ENCODE measurements at regions not wholly inside any gene's neighbourhood (a gene's known extent, or its start where the extent isn't known, plus 50 kb on each side); places are given as distances from the start of the nearest gene placed in this dataset.

DNA sequence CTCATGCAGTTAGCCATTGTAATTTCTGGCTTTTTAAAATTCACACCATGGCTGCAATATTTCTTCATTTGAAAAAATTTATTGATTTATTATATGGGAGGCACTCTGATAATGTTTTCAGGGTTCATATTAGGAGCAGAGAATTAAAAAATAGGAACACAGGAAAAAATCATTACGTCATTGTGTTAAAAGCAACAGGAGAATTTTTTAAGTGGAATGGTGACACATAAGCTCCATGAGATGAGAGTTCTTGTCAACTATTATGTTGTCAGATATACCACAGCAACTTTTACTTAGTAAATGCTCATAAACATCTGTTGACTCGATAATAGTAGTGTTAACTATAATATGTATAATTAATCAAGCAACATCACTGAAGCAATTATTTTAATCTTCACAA lies 400.1 kb downstream of the TDRD3 start:
- TF ChIP-seq, protein P1, sequence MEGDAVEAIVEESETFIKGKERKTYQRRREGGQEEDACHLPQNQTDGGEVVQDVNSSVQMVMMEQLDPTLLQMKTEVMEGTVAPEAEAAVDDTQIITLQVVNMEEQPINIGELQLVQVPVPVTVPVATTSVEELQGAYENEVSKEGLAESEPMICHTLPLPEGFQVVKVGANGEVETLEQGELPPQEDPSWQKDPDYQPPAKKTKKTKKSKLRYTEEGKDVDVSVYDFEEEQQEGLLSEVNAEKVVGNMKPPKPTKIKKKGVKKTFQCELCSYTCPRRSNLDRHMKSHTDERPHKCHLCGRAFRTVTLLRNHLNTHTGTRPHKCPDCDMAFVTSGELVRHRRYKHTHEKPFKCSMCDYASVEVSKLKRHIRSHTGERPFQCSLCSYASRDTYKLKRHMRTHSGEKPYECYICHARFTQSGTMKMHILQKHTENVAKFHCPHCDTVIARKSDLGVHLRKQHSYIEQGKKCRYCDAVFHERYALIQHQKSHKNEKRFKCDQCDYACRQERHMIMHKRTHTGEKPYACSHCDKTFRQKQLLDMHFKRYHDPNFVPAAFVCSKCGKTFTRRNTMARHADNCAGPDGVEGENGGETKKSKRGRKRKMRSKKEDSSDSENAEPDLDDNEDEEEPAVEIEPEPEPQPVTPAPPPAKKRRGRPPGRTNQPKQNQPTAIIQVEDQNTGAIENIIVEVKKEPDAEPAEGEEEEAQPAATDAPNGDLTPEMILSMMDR (IDR thresholded peaks at IDR 0.05; ENCODE audit: low read depth, low read length, poor library complexity, severe bottlenecking): no peak
- TF ChIP-seq EZH2phosphoT487 (IDR thresholded peaks at IDR 0.05; ENCODE audit: borderline replicate concordance, low read length): no peak

Measured in DOHH2 (cell line).